HG03354 (cell line): ENCODE measurements at regions not wholly inside any gene's neighbourhood (a gene's known extent, or its start where the extent isn't known, plus 50 kb on each side); places are given as distances from the start of the nearest gene placed in this dataset.

Experiments used
- ATAC-seq: cut with Tn5 transposase; IDR thresholded peaks from one replicate; pipeline ENCODE4 v1.9.1; 2021; ENCODE audit warnings: mild to moderate bottlenecking; ENCODE audit not compliant: unreplicated experiment, poor library complexity, severe bottlenecking

GRCh38 chr6:167763056-167763944, 63.4 kb upstream of the AFDN start:
- no peak for ATAC-seq

- no peak for ATAC-seq
Observed at GRCh38 chr6:167764215-167764614, 62.5 kb upstream of the AFDN start.

GRCh38 chr6:167764713-167765479, 61.8 kb upstream of the AFDN start:
- no peak for ATAC-seq

GRCh38 chr6:167766986-167767714, 59.6 kb upstream of the AFDN start:
- ATAC-seq: no peak

- ATAC-seq: no peak
Observed at GRCh38 chr6:167767715-167768107, 59.0 kb upstream of the AFDN start.

GRCh38 chr6:167768471-167769215, 58.1 kb upstream of the AFDN start:
- ATAC-seq: no peak

GRCh38 chr6:167769408-167770190, 57.1 kb upstream of the AFDN start:
- no peak for ATAC-seq

- ATAC-seq: no peak
Observed at GRCh38 chr6:167770291-167770955, 56.3 kb upstream of the AFDN start.

GRCh38 chr6:167774881-167775280, 51.8 kb upstream of the AFDN start:
- ATAC-seq: no peak

GRCh38 chr6:167776906-167777627, 49.6 kb upstream of the AFDN start:
- no peak for ATAC-seq
